GM12878 (cell line): ENCODE measurements at regions not wholly inside any gene's neighbourhood (a gene's known extent, or its start where the extent isn't known, plus 50 kb on each side); places are given as distances from the start of the nearest gene placed in this dataset.

ENCODE experiments used
- CTCF ChIP-seq, 3 experiments: IDR thresholded peaks in 2 of 3; conservative IDR thresholded peaks in 1 of 3; 2 replicates each; pipeline ENCODE4 v1.5.1; 2011; ENCODE audit warnings: low read depth in 3 of 3, low read length in 3 of 3, mild to moderate bottlenecking in 3 of 3, control low read depth in 2 of 3, moderate library complexity in 2 of 3, inconsistent platforms in 1 of 3, mixed read lengths in 1 of 3; ENCODE audit not compliant: control insufficient read depth in 2 of 3, insufficient read depth in 1 of 3; ENCODE audit errors: extremely low read depth in 1 of 3
- EZH2 ChIP-seq: IDR thresholded peaks from 2 replicates; pipeline ENCODE4 v1.6.1; 2012; ENCODE audit warnings: low read depth, mild to moderate bottlenecking, control low read depth, inconsistent platforms, low read length, borderline replicate concordance; ENCODE audit not compliant: control insufficient read depth
- FOXM1 ChIP-seq: IDR thresholded peaks from 2 replicates; pipeline ENCODE4 v1.6.1; 2012; ENCODE audit warnings: low read depth, mild to moderate bottlenecking, inconsistent platforms, low read length, moderate library complexity
- HCFC1 ChIP-seq: fragments of 150-350 bp; IDR thresholded peaks from 2 replicates; pipeline ENCODE4 v1.6.1; 2014; ENCODE audit warnings: low read length
- KAT2A ChIP-seq: conservative IDR thresholded peaks from 2 replicates; pipeline ENCODE4 v1.6.1; 2011; ENCODE audit warnings: low read depth, low read length; ENCODE audit not compliant: control insufficient read depth
- NKRF ChIP-seq: fragments of 450-650 bp; conservative IDR thresholded peaks from 2 replicates; pipeline ENCODE4 v1.6.1; 2017; ENCODE audit warnings: mild to moderate bottlenecking, moderate library complexity
- POLR2A ChIP-seq: IDR thresholded peaks from 2 replicates; pipeline ENCODE4 v1.6.1; 2011; ENCODE audit warnings: low read depth, mild to moderate bottlenecking, low read length
- SIN3A ChIP-seq: IDR thresholded peaks from 2 replicates; pipeline ENCODE4 v1.6.1; 2012; ENCODE audit warnings: low read depth, low read length, improper control_type of control experiment
- SPI1 ChIP-seq: IDR thresholded peaks from 2 replicates; pipeline ENCODE4 v1.6.1; 2011; ENCODE audit warnings: low read depth, mild to moderate bottlenecking, low read length, moderate library complexity, borderline replicate concordance; ENCODE audit not compliant: insufficient read depth

DNA sequence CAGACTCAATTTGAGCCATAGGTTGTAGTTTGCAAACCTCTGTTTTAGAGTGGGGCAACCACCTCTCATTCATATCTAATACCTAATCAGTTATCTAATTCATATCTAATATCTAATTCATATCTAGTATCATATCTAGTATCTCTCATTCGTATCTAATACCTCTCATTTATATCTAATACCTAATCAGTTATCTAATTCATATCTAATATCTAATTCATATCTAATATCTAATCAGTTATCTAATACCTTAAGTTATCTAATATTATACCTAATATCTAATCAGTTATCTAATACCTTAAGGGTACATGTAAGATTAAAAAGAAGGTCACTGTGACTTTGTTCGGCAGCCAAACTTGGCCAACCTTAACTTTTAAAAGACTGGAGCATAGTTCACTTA lies 403.4 kb upstream of the MMADHC start:
- TF ChIP-seq KAT2A (no peak), FOXM1 (no peak), CTCF (IDR thresholded peaks at IDR 0.05 in 2 of 3, conservative IDR thresholded peaks at IDR 0.05 in 1 of 3; ENCODE audit: control insufficient read depth in 2 of 3, extremely low read depth in 1 of 3, insufficient read depth in 1 of 3, low read depth in 3 of 3, low read length in 3 of 3) (no peak), HCFC1 (no peak), POLR2A (no peak), SPI1 (no peak), NKRF (no peak), SIN3A (no peak), EZH2 (no peak)
